ENCODE measurements at regions not wholly inside any gene's neighbourhood (a gene's known extent, or its start where the extent isn't known, plus 50 kb on each side); places are given as distances from the start of the nearest gene placed in this dataset.

- TF ChIP-seq, protein P1, sequence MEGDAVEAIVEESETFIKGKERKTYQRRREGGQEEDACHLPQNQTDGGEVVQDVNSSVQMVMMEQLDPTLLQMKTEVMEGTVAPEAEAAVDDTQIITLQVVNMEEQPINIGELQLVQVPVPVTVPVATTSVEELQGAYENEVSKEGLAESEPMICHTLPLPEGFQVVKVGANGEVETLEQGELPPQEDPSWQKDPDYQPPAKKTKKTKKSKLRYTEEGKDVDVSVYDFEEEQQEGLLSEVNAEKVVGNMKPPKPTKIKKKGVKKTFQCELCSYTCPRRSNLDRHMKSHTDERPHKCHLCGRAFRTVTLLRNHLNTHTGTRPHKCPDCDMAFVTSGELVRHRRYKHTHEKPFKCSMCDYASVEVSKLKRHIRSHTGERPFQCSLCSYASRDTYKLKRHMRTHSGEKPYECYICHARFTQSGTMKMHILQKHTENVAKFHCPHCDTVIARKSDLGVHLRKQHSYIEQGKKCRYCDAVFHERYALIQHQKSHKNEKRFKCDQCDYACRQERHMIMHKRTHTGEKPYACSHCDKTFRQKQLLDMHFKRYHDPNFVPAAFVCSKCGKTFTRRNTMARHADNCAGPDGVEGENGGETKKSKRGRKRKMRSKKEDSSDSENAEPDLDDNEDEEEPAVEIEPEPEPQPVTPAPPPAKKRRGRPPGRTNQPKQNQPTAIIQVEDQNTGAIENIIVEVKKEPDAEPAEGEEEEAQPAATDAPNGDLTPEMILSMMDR (IDR thresholded peaks at IDR 0.05), result no peak
- H3K4me3 Mint-ChIP-seq, result no peak overlapping the region
- Histone ChIP-seq H3K27ac (ENCODE audit: low read depth in 1 of 2, low read length in 2 of 2) (no peak overlapping the region), H3K36me3 (ENCODE audit: insufficient read depth, low read length) (no peaks in the 10 kb centered on the region), H3K4me3 (ENCODE audit: low read length) (no peak overlapping the region), H3K9me3 (ENCODE audit: control insufficient read depth in 1 of 2, insufficient read depth in 1 of 2, low read length in 2 of 2) (no peaks in the 10 kb centered on the region), H3K4me1 (ENCODE audit: insufficient read depth, low read length) (no peaks in the 10 kb centered on the region), H3K27me3 (ENCODE audit: control insufficient read depth in 1 of 2, insufficient read depth in 2 of 2, low read length in 2 of 2) (peaks cover 0 to 5% of the 10 kb centered on the region in 2 experiments)
- intact Hi-C loops (cut with DNase I, micrococcal nuclease), result no loop called here
- no peaks in the 10 kb centered on the region for H3K4me1 Mint-ChIP-seq (ENCODE audit: low read depth)
- CTCF ChIA-PET, result no interaction called here
- H3K9me3 Mint-ChIP-seq, result no peaks in the 10 kb centered on the region
- POLR2A ChIA-PET, result no interaction called here
- no peak overlapping the region for H3K27ac Mint-ChIP-seq
- peaks cover 34% of the 10 kb centered on the region for H3K27me3 Mint-ChIP-seq
- ATAC-seq (ENCODE audit: poor library complexity) (no peak), DNase-seq (no peak)
- no peaks in the 10 kb centered on the region for H3K36me3 Mint-ChIP-seq (ENCODE audit: low read depth)
These were observed 107.7 kb upstream of the IGSF21 start for GRCh38 chr1:17999884-18000283.

DNA sequence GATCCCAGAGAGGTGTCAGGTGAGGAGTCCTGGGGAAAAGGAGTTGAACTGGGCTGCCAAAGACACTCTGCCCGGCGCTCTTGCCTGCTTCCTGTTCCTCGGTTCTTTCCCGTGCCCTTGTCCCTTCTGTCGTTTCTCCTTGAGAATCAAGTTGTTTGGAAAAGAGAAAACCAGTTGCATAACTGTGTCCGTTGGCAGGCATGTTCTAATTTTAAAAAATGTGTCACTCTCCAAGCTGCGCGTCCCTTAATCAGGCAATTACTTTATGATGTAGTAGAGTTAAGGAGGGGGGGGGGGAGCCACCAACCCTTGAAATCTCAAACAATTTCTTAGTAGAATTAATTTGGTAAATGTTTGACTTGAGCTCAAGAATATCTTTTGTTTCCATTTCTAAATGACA lies 105.9 kb upstream of the IGSF21 start:
- DNase-seq (no peak), ATAC-seq (ENCODE audit: poor library complexity) (no peak)
- TF ChIP-seq, protein P1 (IDR thresholded peaks at IDR 0.05), result no peak
- H3K4me3 ChIP-seq (ENCODE audit: low read length), result no peak overlapping the region
- intact Hi-C loops (cut with DNase I, micrococcal nuclease), result no loop called here
- H3K9me3 Mint-ChIP-seq, result no peaks in the 10 kb centered on the region
- H3K36me3 Mint-ChIP-seq (ENCODE audit: low read depth), result no peaks in the 10 kb centered on the region
- no peaks in the 10 kb centered on the region for H3K9me3 ChIP-seq (ENCODE audit: control insufficient read depth in 1 of 2, insufficient read depth in 1 of 2, low read length in 2 of 2)
- no peak overlapping the region for H3K27ac ChIP-seq (ENCODE audit: low read depth in 1 of 2, low read length in 2 of 2)
- H3K4me3 Mint-ChIP-seq, result no peak overlapping the region
- H3K4me1 ChIP-seq (ENCODE audit: insufficient read depth, low read length), result no peaks in the 10 kb centered on the region
- no peaks in the 10 kb centered on the region for H3K4me1 Mint-ChIP-seq (ENCODE audit: low read depth)
- CTCF ChIA-PET, result no interaction called here
- H3K27me3 Mint-ChIP-seq, result peaks cover 22% of the 10 kb centered on the region
- H3K27ac Mint-ChIP-seq, result no peak overlapping the region
- POLR2A ChIA-PET, result no interaction called here
- peaks cover 1 to 5% of the 10 kb centered on the region in 2 experiments for H3K27me3 ChIP-seq (ENCODE audit: control insufficient read depth in 1 of 2, insufficient read depth in 2 of 2, low read length in 2 of 2)
- H3K36me3 ChIP-seq (ENCODE audit: insufficient read depth, low read length), result no peaks in the 10 kb centered on the region

DNA sequence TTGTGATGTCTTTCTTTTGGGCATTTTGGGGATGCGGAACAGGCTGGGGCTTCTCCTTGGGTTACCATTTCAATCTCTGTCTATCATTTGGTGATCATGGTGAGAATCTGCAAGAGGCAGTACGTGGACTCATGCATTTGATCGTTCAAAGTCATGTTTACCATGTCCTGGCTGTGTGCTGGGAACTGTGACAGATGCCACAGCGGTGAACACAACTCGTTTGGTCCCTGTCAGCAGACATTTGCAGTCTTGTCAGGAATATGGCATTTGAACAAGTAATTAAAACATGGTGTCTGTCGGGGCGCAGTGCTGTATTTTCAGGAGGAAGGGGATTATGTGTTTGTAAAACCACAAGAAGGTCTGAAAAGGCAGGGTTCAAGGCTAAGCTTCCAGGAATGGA lies 103.3 kb upstream of the IGSF21 start:
- ATAC-seq (ENCODE audit: poor library complexity) (no peak), DNase-seq (no peak)
- intact Hi-C loops (cut with DNase I, micrococcal nuclease), result no loop called here
- peaks cover 2 to 4% of the 10 kb centered on the region in 2 experiments for H3K27me3 ChIP-seq (ENCODE audit: control insufficient read depth in 1 of 2, insufficient read depth in 2 of 2, low read length in 2 of 2)
- TF ChIP-seq, protein P1 (IDR thresholded peaks at IDR 0.05), result no peak
- H3K9me3 ChIP-seq (ENCODE audit: control insufficient read depth in 1 of 2, insufficient read depth in 1 of 2, low read length in 2 of 2), result peaks cover 0 to 4% of the 10 kb centered on the region in 2 experiments
- ChIA-PET CTCF (no interaction called here), POLR2A (no interaction called here)
- Mint-ChIP-seq H3K27me3 (peaks cover 32% of the 10 kb centered on the region), H3K4me1 (ENCODE audit: low read depth) (no peaks in the 10 kb centered on the region), H3K9me3 (no peaks in the 10 kb centered on the region), H3K4me3 (no peak overlapping the region), H3K36me3 (ENCODE audit: low read depth) (no peaks in the 10 kb centered on the region), H3K27ac (no peak overlapping the region)
- no peaks in the 10 kb centered on the region for H3K36me3 ChIP-seq (ENCODE audit: insufficient read depth, low read length)
- H3K4me3 ChIP-seq (ENCODE audit: low read length), result no peak overlapping the region
- no peaks in the 10 kb centered on the region for H3K4me1 ChIP-seq (ENCODE audit: insufficient read depth, low read length)
- H3K27ac ChIP-seq (ENCODE audit: low read depth in 1 of 2, low read length in 2 of 2), result no peak overlapping the region

Measured in CD4-positive, alpha-beta T cell (primary cell).